K562 (cell line): ENCODE measurements at regions not wholly inside any gene's neighbourhood (a gene's known extent, or its start where the extent isn't known, plus 50 kb on each side); places are given as distances from the start of the nearest gene placed in this dataset.

ENCODE experiments used
- ATAC-seq: fragments of 200-7000 bp; cut with Tn5 transposase; 3 replicates; pipeline ENCODE4 v1.9.1; 2020; ENCODE audit warnings: moderate library complexity
- BruUV-seq: library from RNA; stranded (reverse); fragments of 400-500 nt; replicated peaks from 2 replicates; lab custom pipeline; 2021; lab: Mats Ljungman, UMichigan
- CTCF ChIA-PET: fragments of 300-600 bp; formaldehyde crosslinking; extraction: SDS; loops from one replicate; lab custom pipeline; 2021; ENCODE audit warnings: low intra/inter-chr PET ratio; lab: Yijun Ruan, JAX
- POLR2A ChIA-PET: fragments of 300-600, 350-650 bp; sonication (Branson Sonifier 250); formaldehyde crosslinking; extraction: SDS; loops from one replicate; lab custom pipeline; 2021; ENCODE audit warnings: antibody characterized with exemption, inconsistent platforms; lab: Yijun Ruan, JAX
- DNase-seq, 4 experiments: peaks; one replicate each; pipeline versions ENCODE4 v3.0.0 to v3.0.0-alpha.2; 2011 to 2018; ENCODE audit warnings: low spot score in 3 of 4, mixed read lengths in 3 of 4; ENCODE audit errors: extremely low read depth in 1 of 4
- FAIRE-seq: peaks from 2 replicates; lab custom pipeline; 2011; peaks lifted over from hg19 to GRCh38; lab: Jason Lieb, UNC
- H2AFZ ChIP-seq: 2 replicates; pipeline ENCODE4 v1.6.0; 2011; ENCODE audit warnings: low read depth, low read length, control low read depth, inconsistent platforms
- H3K27ac ChIP-seq: fragments of 200-600 bp; 3 replicates; pipeline ENCODE4 v1.8.0; 2011; ENCODE audit warnings: low read depth, mild to moderate bottlenecking, control low read depth, inconsistent platforms, low read length, moderate library complexity, mixed read lengths; ENCODE audit errors: extremely low read depth
- H3K27me3 ChIP-seq, 2 experiments: fragments of 300-600 bp in 1 of 2; 2 replicates in 1 of 2; 3 replicates in 1 of 2; pipeline versions ENCODE4 v1.6.0 to v1.8.0; 2011; ENCODE audit warnings: inconsistent platforms in 2 of 2, low read length in 2 of 2, mild to moderate bottlenecking in 1 of 2, mixed read lengths in 1 of 2, moderate library complexity in 1 of 2; ENCODE audit not compliant: control insufficient read depth in 2 of 2, insufficient read depth in 2 of 2
- H3K36me3 ChIP-seq: fragments of 300-600 bp; 3 replicates; pipeline ENCODE4 v1.8.0; 2011; ENCODE audit warnings: mild to moderate bottlenecking, low read length, inconsistent platforms; ENCODE audit not compliant: control insufficient read depth, insufficient read depth
- H3K4me1 ChIP-seq, 2 experiments: fragments of 200-600 bp in 1 of 2; replicated peaks in 1 of 2; 2 replicates in 1 of 2; 3 replicates in 1 of 2; pipeline versions ENCODE4 v1.5.1 to v1.8.0; 2011; ENCODE audit warnings: inconsistent platforms in 2 of 2, low read length in 2 of 2, mild to moderate bottlenecking in 1 of 2, mixed read lengths in 1 of 2, moderate library complexity in 1 of 2; ENCODE audit not compliant: control insufficient read depth in 2 of 2, insufficient read depth in 2 of 2
- H3K4me2 ChIP-seq: 2 replicates; pipeline ENCODE4 v1.6.1; 2011; ENCODE audit warnings: low read length, control low read depth, inconsistent platforms, mixed read lengths; ENCODE audit not compliant: insufficient read depth
- H3K4me3 ChIP-seq: fragments of 200-600 bp; sonication (generic), shearing (Covaris generic); 2 replicates; pipeline ENCODE4 v1.5.1; 2016; ENCODE audit warnings: control low read depth, inconsistent platforms
- H3K79me2 ChIP-seq: fragments of 200-600 bp; 3 replicates; pipeline ENCODE4 v1.8.0; 2011; ENCODE audit warnings: low read length, inconsistent platforms; ENCODE audit not compliant: control insufficient read depth, insufficient read depth
- H3K9ac ChIP-seq, 2 experiments: 2 replicates each; pipeline versions ENCODE4 v1.6.0 to v1.6.1; 2011; ENCODE audit warnings: low read depth in 2 of 2, low read length in 2 of 2, control low read depth in 1 of 2, inconsistent platforms in 1 of 2, mild to moderate bottlenecking in 1 of 2, mixed read lengths in 1 of 2; ENCODE audit not compliant: insufficient read depth in 1 of 2
- H3K9me1 ChIP-seq: one replicate; pipeline ENCODE4 v1.6.0; 2011; ENCODE audit warnings: inconsistent platforms, mild to moderate bottlenecking, low read length, moderate library complexity; ENCODE audit not compliant: control insufficient read depth, insufficient read depth
- H3K9me3 ChIP-seq: replicated peaks from 2 replicates; pipeline ENCODE4 v1.5.1; 2011; ENCODE audit warnings: low read depth, low read length, inconsistent platforms; ENCODE audit not compliant: control insufficient read depth, insufficient read depth
- H4K20me1 ChIP-seq: replicated peaks from 2 replicates; pipeline ENCODE4 v1.6.1; 2011; ENCODE audit warnings: low read length, inconsistent platforms, mixed read lengths; ENCODE audit not compliant: control insufficient read depth, insufficient read depth
- CCNT2 ChIP-seq: IDR thresholded peaks from 2 replicates; pipeline ENCODE4 v1.6.1; 2011; ENCODE audit warnings: borderline replicate concordance, low read depth, mild to moderate bottlenecking, moderate library complexity, mixed read lengths, low read length; ENCODE audit not compliant: insufficient read length; ENCODE audit errors: extremely low read depth
- CHD1 ChIP-seq: fragments of 200-600 bp; sonication (generic); IDR thresholded peaks from one replicate; pipeline ENCODE4 v1.6.1; 2012; ENCODE audit warnings: mild to moderate bottlenecking, moderate library complexity, low read length, inconsistent platforms
- HMBOX1 ChIP-seq: sonication (generic); IDR thresholded peaks from 2 replicates; pipeline ENCODE4 v1.6.1; 2016
- KAT8 ChIP-seq: fragments of 450-650 bp; IDR thresholded peaks from 2 replicates; pipeline ENCODE4 v1.6.1; 2016; ENCODE audit warnings: low read depth, mild to moderate bottlenecking
- MEF2D ChIP-seq: conservative IDR thresholded peaks from 2 replicates; pipeline ENCODE4 v1.6.1; 2016; ENCODE audit warnings: low read depth, missing genetic modification characterization, missing compliant biosample characterization
- MTA1 ChIP-seq: fragments of 450-650 bp; IDR thresholded peaks from 2 replicates; pipeline ENCODE4 v1.6.1; 2017; ENCODE audit warnings: borderline replicate concordance
- PCBP2 ChIP-seq: fragments of 200-400 bp; formaldehyde crosslinking; IDR thresholded peaks from 2 replicates; pipeline ENCODE4 v1.6.1; 2018; ENCODE audit warnings: low read length, low read depth, mild to moderate bottlenecking, moderate library complexity; ENCODE audit not compliant: poor library complexity, severe bottlenecking
- PHB ChIP-seq: fragments of 250-450 bp; sonication (Bioruptor Pico); IDR thresholded peaks from 2 replicates; pipeline ENCODE4 v1.5.0; 2021
- POLR2AphosphoS2 ChIP-seq: IDR thresholded peaks from 2 replicates; pipeline ENCODE4 v1.6.1; 2012; ENCODE audit warnings: low read length, improper control_type of control experiment
- RUNX1 ChIP-seq: sonication (generic); IDR thresholded peaks from 2 replicates; pipeline ENCODE4 v1.6.1; 2016; ENCODE audit warnings: antibody characterized with exemption, low read depth
- SAFB2 ChIP-seq: fragments of 200-400 bp; formaldehyde crosslinking; IDR thresholded peaks from 2 replicates; pipeline ENCODE4 v1.6.1; 2018; ENCODE audit warnings: borderline replicate concordance, low read length, low read depth, moderate library complexity; ENCODE audit not compliant: severe bottlenecking
- ZBTB1 ChIP-seq: sonication (generic); formaldehyde crosslinking; IDR thresholded peaks from 2 replicates; pipeline ENCODE4 v1.8.1; 2023; ENCODE audit warnings: missing genetic modification reagents, low read depth, mild to moderate bottlenecking, borderline replicate concordance
- ZNF253 ChIP-seq: fragments of 250-450 bp; sonication (Bioruptor Pico); conservative IDR thresholded peaks from 2 replicates; pipeline ENCODE4 v1.6.1; 2021; ENCODE audit warnings: mild to moderate bottlenecking
- ZNF695 ChIP-seq: fragments of 450-650 bp; formaldehyde crosslinking; IDR thresholded peaks from 2 replicates; pipeline ENCODE4 v1.4.0; 2020; ENCODE audit warnings: mild to moderate bottlenecking, moderate library complexity
- WGBS: fragments of 100-300 bp; shearing (Covaris generic); methylation state at CpG from one replicate; pipeline ENCODE4 v1.1.6; 2016; ENCODE audit warnings: low coverage, mixed read lengths; ENCODE audit not compliant: insufficient coverage; ENCODE audit errors: missing lambda C conversion rate; 5-methylcytosine and 5-hydroxymethylcytosine counted together
- in situ Hi-C: fragments of 300-500 bp; cut with MboI; formaldehyde crosslinking; loops from 4 replicates; pipeline ENCODE4 v1.15.0; 2018; ENCODE audit warnings: inconsistent platforms, mixed read lengths
- intact Hi-C: fragments of 100-400 bp; cut with micrococcal nuclease; formaldehyde crosslinking; loops from 2 replicates; pipeline ENCODE4 v1.14.2; 2022

- ATAC-seq, result no peak
- H2AFZ ChIP-seq, result no peak overlapping the region
- TF ChIP-seq HMBOX1 (no peak), ZNF695 (CRISPR knock-in tag) (no peak), RUNX1 (no peak), ZBTB1 (CRISPR knock-in tag) (no peak), PHB (CRISPR knock-in tag) (no peak), MTA1 (no peak), CCNT2 (no peak), ZNF253 (CRISPR knock-in tag) (no peak), POLR2AphosphoS2 (no peak), MEF2D (no peak), CHD1 (no peak), PCBP2 (no peak), KAT8 (no peak), SAFB2 (no peak)
- TF ChIP-seq, all 486 proteins: peak for 0
- FAIRE-seq, result no peak
- no peak for DNase-seq
- H3K4me1 ChIP-seq, result no peaks in the 10 kb centered on the region
- H3K9me3 ChIP-seq, result peaks cover 8% of the 10 kb centered on the region
- H3K79me2 ChIP-seq, result no peaks in the 10 kb centered on the region
- no peaks in the 10 kb centered on the region for H3K9me1 ChIP-seq
- H3K27ac ChIP-seq, result no peak overlapping the region
- no peaks in the 10 kb centered on the region for H4K20me1 ChIP-seq
- ChIA-PET CTCF (no interaction called here), POLR2A (no interaction called here)
- in situ Hi-C loops (no loop called here), intact Hi-C loops (no loop called here)
- 0% methylated on average over 4 of the region's 4 CpGs for WGBS
- no TSS peak for BruUV-seq
- H3K4me3 ChIP-seq, result no peak overlapping the region
- no peaks in the 10 kb centered on the region for H3K36me3 ChIP-seq
- H3K9ac ChIP-seq, result no peak overlapping the region
- H3K27me3 ChIP-seq, result peaks cover 11 to 20% of the 10 kb centered on the region in 2 experiments; a peak in 4 of 5 replicates
- H3K4me2 ChIP-seq, result no peak overlapping the region
Observed at GRCh38 chr16:86112178-86112577, 213.2 kb downstream of the IRF8 start.
